GM12891 (cell line): ENCODE measurements at regions not wholly inside any gene's neighbourhood (a gene's known extent, or its start where the extent isn't known, plus 50 kb on each side); places are given as distances from the start of the nearest gene placed in this dataset.

Experiments used
- PAX5 ChIP-seq: IDR thresholded peaks from 2 replicates; pipeline ENCODE4 v1.6.1; 2011; ENCODE audit warnings: low read length, moderate library complexity, mild to moderate bottlenecking; ENCODE audit not compliant: insufficient read depth, severe bottlenecking
- POLR2A ChIP-seq: IDR thresholded peaks from 2 replicates; pipeline ENCODE4 v1.6.1; 2011; ENCODE audit warnings: low read depth, low read length, control low read depth
- POLR2AphosphoS5 ChIP-seq: IDR thresholded peaks from 2 replicates; pipeline ENCODE4 v1.6.1; 2011; ENCODE audit warnings: low read depth, low read length, control low read depth
- POU2F2 ChIP-seq: IDR thresholded peaks from 2 replicates; pipeline ENCODE4 v1.6.1; 2011; ENCODE audit warnings: low read depth, mild to moderate bottlenecking, control low read depth, low read length, moderate library complexity
- SPI1 ChIP-seq: IDR thresholded peaks from 2 replicates; pipeline ENCODE4 v1.6.1; 2011; ENCODE audit warnings: low read depth, low read length, control low read depth
- TAF1 ChIP-seq: IDR thresholded peaks from 2 replicates; pipeline ENCODE4 v1.6.1; 2011; ENCODE audit warnings: low read depth, low read length, control low read depth

GRCh38 chr2:204343685-204344084 lies 201.6 kb upstream of the PARD3B start:
- TF ChIP-seq POLR2A: no peak
- no peak for TF ChIP-seq TAF1
- no peak for TF ChIP-seq POLR2AphosphoS5
- TF ChIP-seq SPI1: no peak
- no peak for TF ChIP-seq POU2F2
- no peak for TF ChIP-seq PAX5
